Breast epithelium (tissue), 3 donors: ENCODE measurements at regions not wholly inside any gene's neighbourhood (a gene's known extent, or its start where the extent isn't known, plus 50 kb on each side); places are given as distances from the start of the nearest gene placed in this dataset.

Source experiments
- POLR2AphosphoS5 ChIP-seq, 3 donors: sonication (generic); formaldehyde crosslinking; IDR thresholded peaks; one replicate each; pipeline ENCODE4 v1.6.1; 2017; ENCODE audit warnings: antibody characterized with exemption in 3 of 3
- TF ChIP-seq, protein P1 (sequence below), 3 donors: fragments of 450-650 bp; IDR thresholded peaks; one replicate each; pipeline ENCODE4 v1.5.1; 2016 to 2017; ENCODE audit warnings: antibody characterized with exemption in 3 of 3, mild to moderate bottlenecking in 3 of 3, moderate library complexity in 3 of 3

- TF ChIP-seq POLR2AphosphoS5 (IDR thresholded peaks at IDR 0.05) = no peak
- TF ChIP-seq, protein P1, sequence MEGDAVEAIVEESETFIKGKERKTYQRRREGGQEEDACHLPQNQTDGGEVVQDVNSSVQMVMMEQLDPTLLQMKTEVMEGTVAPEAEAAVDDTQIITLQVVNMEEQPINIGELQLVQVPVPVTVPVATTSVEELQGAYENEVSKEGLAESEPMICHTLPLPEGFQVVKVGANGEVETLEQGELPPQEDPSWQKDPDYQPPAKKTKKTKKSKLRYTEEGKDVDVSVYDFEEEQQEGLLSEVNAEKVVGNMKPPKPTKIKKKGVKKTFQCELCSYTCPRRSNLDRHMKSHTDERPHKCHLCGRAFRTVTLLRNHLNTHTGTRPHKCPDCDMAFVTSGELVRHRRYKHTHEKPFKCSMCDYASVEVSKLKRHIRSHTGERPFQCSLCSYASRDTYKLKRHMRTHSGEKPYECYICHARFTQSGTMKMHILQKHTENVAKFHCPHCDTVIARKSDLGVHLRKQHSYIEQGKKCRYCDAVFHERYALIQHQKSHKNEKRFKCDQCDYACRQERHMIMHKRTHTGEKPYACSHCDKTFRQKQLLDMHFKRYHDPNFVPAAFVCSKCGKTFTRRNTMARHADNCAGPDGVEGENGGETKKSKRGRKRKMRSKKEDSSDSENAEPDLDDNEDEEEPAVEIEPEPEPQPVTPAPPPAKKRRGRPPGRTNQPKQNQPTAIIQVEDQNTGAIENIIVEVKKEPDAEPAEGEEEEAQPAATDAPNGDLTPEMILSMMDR (IDR thresholded peaks at IDR 0.05) = no peak
Measured at GRCh38 chr20:51165131-51165530, 142.2 kb upstream of the KCNG1 start.
